Neural cell (in vitro differentiated cells): ENCODE measurements at regions not wholly inside any gene's neighbourhood (a gene's known extent, or its start where the extent isn't known, plus 50 kb on each side); places are given as distances from the start of the nearest gene placed in this dataset.

Experiments used
- H2AFZ ChIP-seq: fragments of 200-600, 300-800 bp; sonication (generic), shearing (Covaris generic); 2 replicates; pipeline ENCODE4 v1.6.0; 2014; ENCODE audit warnings: low read depth, mild to moderate bottlenecking, antibody characterized with exemption, low read length, moderate library complexity
- H3F3A ChIP-seq: fragments of 200-600 bp; shearing (Covaris generic); 2 replicates; pipeline ENCODE4 v1.6.1; 2016; ENCODE audit warnings: mild to moderate bottlenecking, moderate library complexity, mixed read lengths, antibody characterized with exemption, low read length; ENCODE audit not compliant: insufficient read depth, poor library complexity, severe bottlenecking
- H3K27ac ChIP-seq: fragments of 200-600, 300-800 bp; sonication (generic), shearing (Covaris generic); 2 replicates; pipeline ENCODE4 v1.5.1; 2014; ENCODE audit warnings: mild to moderate bottlenecking, low read length, moderate library complexity
- H3K27me3 ChIP-seq: fragments of 300-800, 200-600 bp; sonication (generic), shearing (Covaris generic); 2 replicates; pipeline ENCODE4 v1.6.0; 2014; ENCODE audit warnings: mild to moderate bottlenecking, low read depth, low read length, moderate library complexity; ENCODE audit not compliant: insufficient read depth
- H3K36me3 ChIP-seq: fragments of 300-800, 200-600 bp; sonication (generic), shearing (Covaris generic); 2 replicates; pipeline ENCODE4 v1.5.1; 2014; ENCODE audit warnings: mild to moderate bottlenecking, antibody characterized with exemption, low read length, moderate library complexity; ENCODE audit not compliant: insufficient read depth
- H3K4me2 ChIP-seq: fragments of 300-800, 200-600 bp; sonication (generic), shearing (Covaris generic); 2 replicates; pipeline ENCODE4 v1.6.0; 2014; ENCODE audit warnings: mild to moderate bottlenecking, low read length
- H3K4me3 ChIP-seq: fragments of 300-800, 200-600 bp; sonication (generic), shearing (Covaris generic); 2 replicates; pipeline ENCODE4 v1.5.1; 2014; ENCODE audit warnings: mild to moderate bottlenecking, low read length, moderate library complexity
- H3K79me2 ChIP-seq: fragments of 200-600 bp; shearing (Covaris generic); replicated peaks from 2 replicates; pipeline ENCODE4 v1.6.0; 2014; ENCODE audit warnings: mild to moderate bottlenecking, low read length, moderate library complexity; ENCODE audit not compliant: insufficient read depth
- H3K9ac ChIP-seq: fragments of 300-800, 200-600 bp; sonication (generic), shearing (Covaris generic); 2 replicates; pipeline ENCODE4 v1.6.1; 2016; ENCODE audit warnings: mild to moderate bottlenecking, low read length, mixed read lengths
- H3K9me2 ChIP-seq: fragments of 200-600 bp; shearing (Covaris generic); 2 replicates; pipeline ENCODE4 v1.6.1; 2016; ENCODE audit warnings: mild to moderate bottlenecking, low read length, mixed read lengths; ENCODE audit not compliant: insufficient read depth
- H3K9me3 ChIP-seq: fragments of 200-600, 300-800 bp; sonication (generic), shearing (Covaris generic); 2 replicates; pipeline ENCODE4 v1.6.1; 2016; ENCODE audit warnings: mild to moderate bottlenecking, mixed run types, low read length, moderate library complexity, mixed read lengths
- H4K20me1 ChIP-seq: fragments of 200-600 bp; shearing (Covaris generic); 2 replicates; pipeline ENCODE4 v1.6.1; 2016; ENCODE audit warnings: mild to moderate bottlenecking, mixed run types; ENCODE audit not compliant: insufficient read depth
- CTCF ChIP-seq: fragments of 450-650 bp; IDR thresholded peaks from 2 replicates; pipeline ENCODE4 v1.5.1; 2014; ENCODE audit warnings: antibody characterized with exemption, mild to moderate bottlenecking, moderate library complexity; ENCODE audit not compliant: poor library complexity, severe bottlenecking
- EP300 ChIP-seq: fragments of 450-650 bp; conservative IDR thresholded peaks from 2 replicates; pipeline ENCODE4 v1.6.1; 2014; ENCODE audit warnings: antibody characterized with exemption, mild to moderate bottlenecking, moderate library complexity; ENCODE audit not compliant: poor library complexity, severe bottlenecking
- EZH2 ChIP-seq: fragments of 200-600, 300-800 bp; shearing (Covaris generic), sonication (generic); IDR thresholded peaks from 2 replicates; pipeline ENCODE4 v1.6.1; 2014; ENCODE audit warnings: antibody characterized with exemption, low read length, borderline replicate concordance, mild to moderate bottlenecking; ENCODE audit not compliant: insufficient read depth, poor library complexity, severe bottlenecking
- MXI1 ChIP-seq: fragments of 450-650 bp; conservative IDR thresholded peaks from 2 replicates; pipeline ENCODE4 v1.6.1; 2014; ENCODE audit warnings: antibody characterized with exemption, mild to moderate bottlenecking; ENCODE audit not compliant: poor library complexity, severe bottlenecking
- POLR2AphosphoS5 ChIP-seq: IDR thresholded peaks from 2 replicates; pipeline ENCODE4 v1.6.1; 2012
- RAD21 ChIP-seq: fragments of 450-650 bp; conservative IDR thresholded peaks from 2 replicates; pipeline ENCODE4 v1.6.1; 2014; ENCODE audit warnings: antibody characterized with exemption, mild to moderate bottlenecking, moderate library complexity
- SMC3 ChIP-seq: fragments of 450-650 bp; conservative IDR thresholded peaks from 2 replicates; pipeline ENCODE4 v1.6.1; 2014; ENCODE audit warnings: antibody characterized with exemption, mild to moderate bottlenecking, moderate library complexity; ENCODE audit not compliant: poor library complexity
- TAF1 ChIP-seq: IDR thresholded peaks from 2 replicates; pipeline ENCODE4 v1.6.1; 2012; ENCODE audit warnings: low read depth
- TF ChIP-seq, protein P1 (sequence below): IDR thresholded peaks from 2 replicates; pipeline ENCODE4 v1.6.1; 2012; ENCODE audit warnings: borderline replicate concordance

DNA sequence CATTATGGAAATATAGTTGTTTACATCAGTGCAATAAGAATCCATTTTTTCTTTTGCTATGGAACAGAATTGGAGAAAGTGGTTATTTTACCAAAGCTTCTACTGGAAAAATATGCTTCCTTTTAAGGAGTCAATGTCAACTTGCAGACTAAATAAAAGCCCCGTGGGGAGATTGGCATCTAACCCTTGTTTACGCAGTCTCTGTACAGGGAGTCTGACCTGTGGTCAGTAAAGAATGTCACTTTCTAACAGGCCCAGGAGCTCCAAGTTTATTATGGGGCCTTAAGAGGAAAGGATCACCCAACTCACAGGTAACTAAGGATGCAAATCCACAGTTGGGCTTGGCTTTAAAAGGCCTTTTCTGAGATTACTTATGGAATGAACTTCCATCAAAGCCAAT is 1751.2 kb downstream of the SI start:
- TF ChIP-seq SMC3 (no peak), TAF1 (no peak), MXI1 (no peak), CTCF (no peak), RAD21 (no peak), POLR2AphosphoS5 (no peak), EP300 (no peak), EZH2 (no peak)
- TF ChIP-seq, protein P1, sequence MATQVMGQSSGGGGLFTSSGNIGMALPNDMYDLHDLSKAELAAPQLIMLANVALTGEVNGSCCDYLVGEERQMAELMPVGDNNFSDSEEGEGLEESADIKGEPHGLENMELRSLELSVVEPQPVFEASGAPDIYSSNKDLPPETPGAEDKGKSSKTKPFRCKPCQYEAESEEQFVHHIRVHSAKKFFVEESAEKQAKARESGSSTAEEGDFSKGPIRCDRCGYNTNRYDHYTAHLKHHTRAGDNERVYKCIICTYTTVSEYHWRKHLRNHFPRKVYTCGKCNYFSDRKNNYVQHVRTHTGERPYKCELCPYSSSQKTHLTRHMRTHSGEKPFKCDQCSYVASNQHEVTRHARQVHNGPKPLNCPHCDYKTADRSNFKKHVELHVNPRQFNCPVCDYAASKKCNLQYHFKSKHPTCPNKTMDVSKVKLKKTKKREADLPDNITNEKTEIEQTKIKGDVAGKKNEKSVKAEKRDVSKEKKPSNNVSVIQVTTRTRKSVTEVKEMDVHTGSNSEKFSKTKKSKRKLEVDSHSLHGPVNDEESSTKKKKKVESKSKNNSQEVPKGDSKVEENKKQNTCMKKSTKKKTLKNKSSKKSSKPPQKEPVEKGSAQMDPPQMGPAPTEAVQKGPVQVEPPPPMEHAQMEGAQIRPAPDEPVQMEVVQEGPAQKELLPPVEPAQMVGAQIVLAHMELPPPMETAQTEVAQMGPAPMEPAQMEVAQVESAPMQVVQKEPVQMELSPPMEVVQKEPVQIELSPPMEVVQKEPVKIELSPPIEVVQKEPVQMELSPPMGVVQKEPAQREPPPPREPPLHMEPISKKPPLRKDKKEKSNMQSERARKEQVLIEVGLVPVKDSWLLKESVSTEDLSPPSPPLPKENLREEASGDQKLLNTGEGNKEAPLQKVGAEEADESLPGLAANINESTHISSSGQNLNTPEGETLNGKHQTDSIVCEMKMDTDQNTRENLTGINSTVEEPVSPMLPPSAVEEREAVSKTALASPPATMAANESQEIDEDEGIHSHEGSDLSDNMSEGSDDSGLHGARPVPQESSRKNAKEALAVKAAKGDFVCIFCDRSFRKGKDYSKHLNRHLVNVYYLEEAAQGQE, result no peak
- Histone ChIP-seq H3K4me3 (no peak overlapping the region), H3K27ac (no peak overlapping the region), H3K79me2 (no peaks in the 10 kb centered on the region), H3K9ac (no peak overlapping the region), H2AFZ (no peak overlapping the region), H3K4me2 (no peak overlapping the region), H4K20me1 (no peaks in the 10 kb centered on the region), H3K27me3 (no peaks in the 10 kb centered on the region), H3K9me3 (no peaks in the 10 kb centered on the region), H3K9me2 (no peaks in the 10 kb centered on the region), H3K36me3 (no peaks in the 10 kb centered on the region), H3F3A (no peaks in the 10 kb centered on the region)

- no peak overlapping the region for H3K4me2 ChIP-seq
- H2AFZ ChIP-seq, result no peak overlapping the region
- H4K20me1 ChIP-seq, result no peaks in the 10 kb centered on the region
- no peaks in the 10 kb centered on the region for H3K9me3 ChIP-seq
- no peaks in the 10 kb centered on the region for H3K79me2 ChIP-seq
- no peak for TF ChIP-seq MXI1
- no peak for TF ChIP-seq EP300
- TF ChIP-seq POLR2AphosphoS5, result no peak
- no peak for TF ChIP-seq TAF1
- no peak for TF ChIP-seq SMC3
- TF ChIP-seq EZH2, result no peak
- TF ChIP-seq, protein P1, result no peak
- TF ChIP-seq CTCF, result no peak
- no peak for TF ChIP-seq RAD21
- H3K9me2 ChIP-seq, result no peaks in the 10 kb centered on the region
- no peaks in the 10 kb centered on the region for H3K36me3 ChIP-seq
- H3K9ac ChIP-seq, result no peak overlapping the region
- no peak overlapping the region for H3K4me3 ChIP-seq
- no peak overlapping the region for H3K27ac ChIP-seq
- H3F3A ChIP-seq, result no peaks in the 10 kb centered on the region
- no peaks in the 10 kb centered on the region for H3K27me3 ChIP-seq
Observed at GRCh38 chr3:163315786-163316185, 1762.5 kb downstream of the SI start.
